ENCODE measurements at regions not wholly inside any gene's neighbourhood (a gene's known extent, or its start where the extent isn't known, plus 50 kb on each side); places are given as distances from the start of the nearest gene placed in this dataset.

GRCh38 chr16:13858873-13859580 is 60.9 kb upstream of the ERCC4 start:
- TF ChIP-seq POLR2A (IDR thresholded peaks at IDR 0.05; ENCODE audit: low read length), result no peak
- no peak for TF ChIP-seq GATA1 (IDR thresholded peaks at IDR 0.05; ENCODE audit: low read depth, low read length)

All from erythroblast (primary cell).